Activated CD8-positive, alpha-beta T cell treated with anti-CD3 and anti-CD28 coated beads for 36 hours (primary cell): ENCODE measurements at regions not wholly inside any gene's neighbourhood (a gene's known extent, or its start where the extent isn't known, plus 50 kb on each side); places are given as distances from the start of the nearest gene placed in this dataset.

Experiments used
- ATAC-seq: fragments of 200-7000 bp; cut with Tn5 transposase; one replicate; pipeline ENCODE4 v1.10.0; 2021; ENCODE audit warnings: mild to moderate bottlenecking, moderate library complexity
- CTCF ChIA-PET: fragments of 350-600 bp; sonication (Branson Sonifier 250); formaldehyde crosslinking; loops from one replicate; lab custom pipeline; 2021; ENCODE audit warnings: antibody characterized with exemption; lab: Charles Lee
- POLR2A ChIA-PET: fragments of 350-600 bp; sonication (Branson Sonifier 250); formaldehyde crosslinking; loops from one replicate; lab custom pipeline; 2021; ENCODE audit warnings: antibody characterized with exemption; lab: Charles Lee
- DNase-seq: peaks from one replicate; pipeline ENCODE4 v3.0.0-alpha.2; 2020
- H3K27ac Mint-ChIP-seq: one replicate; pipeline ENCODE4 v1.8.0; 2021; ENCODE audit warnings: mild to moderate bottlenecking, mixed read lengths
- H3K27me3 Mint-ChIP-seq: one replicate; pipeline ENCODE4 v1.8.0; 2021; ENCODE audit warnings: mixed read lengths
- H3K36me3 Mint-ChIP-seq: one replicate; pipeline ENCODE4 v1.8.0; 2021; ENCODE audit warnings: low read depth, mixed read lengths
- H3K4me1 Mint-ChIP-seq: one replicate; pipeline ENCODE4 v1.8.0; 2021; ENCODE audit warnings: low read depth, mixed read lengths
- H3K4me3 Mint-ChIP-seq: one replicate; pipeline ENCODE4 v1.8.0; 2021; ENCODE audit warnings: mild to moderate bottlenecking, moderate library complexity, mixed read lengths
- H3K9me3 Mint-ChIP-seq: one replicate; pipeline ENCODE4 v1.8.0; 2021; ENCODE audit warnings: mixed read lengths
- CTCF ChIP-seq: fragments of 200-600 bp; IDR thresholded peaks from one replicate; pipeline ENCODE4 v1.8.0; 2022; ENCODE audit warnings: antibody characterized with exemption, mild to moderate bottlenecking
- intact Hi-C: fragments of 100-400 bp; cut with micrococcal nuclease; formaldehyde crosslinking; loops from one replicate; pipeline ENCODE4 v1.10.0; 2022

GRCh38 chr4:13268703-13269102 is 215.4 kb downstream of the RAB28 start:
- Mint-ChIP-seq H3K27me3 (no peaks in the 10 kb centered on the region), H3K9me3 (peaks cover 4% of the 10 kb centered on the region), H3K4me1 (peaks cover 3% of the 10 kb centered on the region), H3K27ac (no peak overlapping the region), H3K4me3 (no peak overlapping the region), H3K36me3 (peaks cover 1% of the 10 kb centered on the region)
- TF ChIP-seq CTCF: no peak
- intact Hi-C loops: no loop called here
- ATAC-seq (no peak), DNase-seq (no peak)
- ChIA-PET CTCF (no interaction called here), POLR2A (no interaction called here)

- Mint-ChIP-seq H3K27me3 (no peaks in the 10 kb centered on the region), H3K4me1 (peaks cover 3% of the 10 kb centered on the region), H3K4me3 (no peak overlapping the region), H3K36me3 (peaks cover 1% of the 10 kb centered on the region), H3K27ac (no peak overlapping the region), H3K9me3 (peaks cover 2% of the 10 kb centered on the region)
- DNase-seq (no peak), ATAC-seq (no peak)
- TF ChIP-seq CTCF: no peak
- intact Hi-C loops: no loop called here
- POLR2A ChIA-PET: no interaction called here
- CTCF ChIA-PET: no interaction called here
These were observed 216.0 kb downstream of the RAB28 start for GRCh38 chr4:13268165-13268564.

- H3K27ac Mint-ChIP-seq: no peak overlapping the region
- POLR2A ChIA-PET: interaction anchor here (0.9 kb wide), 1 partner anchor 11 kb away, joined by 3 read pairs; no protein-coding TSS in a partner anchor
These were observed 217.0 kb downstream of the RAB28 start for GRCh38 chr4:13267091-13267490.

GRCh38 chr4:13266687-13267086 is 217.5 kb downstream of the RAB28 start:
- Mint-ChIP-seq H3K36me3 (peaks cover 1% of the 10 kb centered on the region), H3K4me1 (peaks cover 3% of the 10 kb centered on the region), H3K9me3 (no peaks in the 10 kb centered on the region), H3K27me3 (no peaks in the 10 kb centered on the region), H3K27ac (no peak overlapping the region), H3K4me3 (no peak overlapping the region)
- DNase-seq: no peak
- CTCF ChIA-PET: no interaction called here
- POLR2A ChIA-PET: interaction anchor here (0.9 kb wide), 1 partner anchor 10 kb away, joined by 3 read pairs; no protein-coding TSS in a partner anchor
- ATAC-seq: no peak
- intact Hi-C loops: no loop called here
- no peak for TF ChIP-seq CTCF

More at GRCh38 chr4:13267091-13267490, 217.0 kb downstream of the RAB28 start:
- H3K4me3 Mint-ChIP-seq: no peak overlapping the region
- CTCF ChIA-PET: no interaction called here
- TF ChIP-seq CTCF: no peak
- ATAC-seq (no peak), DNase-seq (no peak)
- H3K9me3 Mint-ChIP-seq: no peaks in the 10 kb centered on the region
- peaks cover 3% of the 10 kb centered on the region for H3K4me1 Mint-ChIP-seq
- intact Hi-C loops: no loop called here
- peaks cover 1% of the 10 kb centered on the region for H3K36me3 Mint-ChIP-seq
- H3K27me3 Mint-ChIP-seq: no peaks in the 10 kb centered on the region

- H3K9me3 Mint-ChIP-seq: no peaks in the 10 kb centered on the region
- no peak overlapping the region for H3K27ac Mint-ChIP-seq
- H3K27me3 Mint-ChIP-seq: no peaks in the 10 kb centered on the region
- no peak overlapping the region for H3K4me3 Mint-ChIP-seq
- CTCF ChIA-PET: no interaction called here
- intact Hi-C loops: no loop called here
- POLR2A ChIA-PET: no interaction called here
- DNase-seq (no peak), ATAC-seq (no peak)
- H3K4me1 Mint-ChIP-seq: peaks cover 3% of the 10 kb centered on the region
- peaks cover 1% of the 10 kb centered on the region for H3K36me3 Mint-ChIP-seq
- TF ChIP-seq CTCF: no peak
These were observed 220.1 kb downstream of the RAB28 start for GRCh38 chr4:13263967-13264525.
